KMS-11 (cell line): ENCODE measurements at regions not wholly inside any gene's neighbourhood (a gene's known extent, or its start where the extent isn't known, plus 50 kb on each side); places are given as distances from the start of the nearest gene placed in this dataset.

Experiments used
- H2AFZ ChIP-seq: fragments of 200-600 bp; sonication (generic); 2 replicates; pipeline ENCODE4 v1.6.1; 2016; ENCODE audit warnings: antibody characterized with exemption, mixed run types, low read depth
- H3K27ac ChIP-seq: fragments of 200-600 bp; sonication (generic); 2 replicates; pipeline ENCODE4 v1.6.1; 2016; ENCODE audit warnings: mild to moderate bottlenecking, mixed run types
- H3K27me3 ChIP-seq: fragments of 200-600 bp; sonication (generic); 2 replicates; pipeline ENCODE4 v1.6.1; 2017; ENCODE audit warnings: mild to moderate bottlenecking, low read depth, mixed run types, moderate library complexity; ENCODE audit not compliant: insufficient read depth
- H3K36me3 ChIP-seq: fragments of 200-600 bp; sonication (generic); 2 replicates; pipeline ENCODE4 v1.6.1; 2017; ENCODE audit warnings: mild to moderate bottlenecking, mixed run types; ENCODE audit not compliant: insufficient read depth
- H3K4me1 ChIP-seq: fragments of 200-600 bp; sonication (generic); 2 replicates; pipeline ENCODE4 v1.6.1; 2016; ENCODE audit warnings: mild to moderate bottlenecking, low read depth, mixed run types; ENCODE audit not compliant: poor library complexity, severe bottlenecking
- H3K4me2 ChIP-seq: fragments of 200-600 bp; sonication (generic); 2 replicates; pipeline ENCODE4 v1.7.0; 2016; ENCODE audit warnings: mild to moderate bottlenecking, mixed run types
- H3K4me3 ChIP-seq: fragments of 200-600 bp; sonication (generic); IDR thresholded peaks from 2 replicates; pipeline ENCODE4 v1.6.1; 2017; ENCODE audit warnings: low read depth, low read length, mixed read lengths; ENCODE audit not compliant: insufficient read depth
- H3K79me2 ChIP-seq: fragments of 200-600 bp; sonication (generic); 2 replicates; pipeline ENCODE4 v1.6.1; 2016; ENCODE audit warnings: low read depth, mixed run types; ENCODE audit not compliant: insufficient read depth
- H3K9ac ChIP-seq: fragments of 200-600 bp; sonication (generic); 2 replicates; pipeline ENCODE4 v1.6.1; 2016; ENCODE audit warnings: mild to moderate bottlenecking, mixed run types
- H4K20me1 ChIP-seq: fragments of 200-600 bp; sonication (generic); 2 replicates; pipeline ENCODE4 v1.6.1; 2016; ENCODE audit warnings: mild to moderate bottlenecking, mixed run types; ENCODE audit not compliant: insufficient read depth
- TF ChIP-seq, protein P1 (sequence below): fragments of 200-600 bp; sonication (generic); conservative IDR thresholded peaks from 2 replicates; pipeline ENCODE4 v1.6.1; 2017; ENCODE audit warnings: low read depth, mild to moderate bottlenecking, antibody characterized with exemption, low read length, moderate library complexity, mixed read lengths

GRCh38 chr21:35578347-35578782 lies 482.0 kb downstream of the SETD4 start:
- Histone ChIP-seq H3K27ac (no peak overlapping the region), H3K9ac (no peak overlapping the region), H2AFZ (no peak overlapping the region), H4K20me1 (no peaks in the 10 kb centered on the region), H3K4me1 (no peaks in the 10 kb centered on the region), H3K27me3 (no peaks in the 10 kb centered on the region), H3K79me2 (no peaks in the 10 kb centered on the region), H3K36me3 (no peaks in the 10 kb centered on the region), H3K4me2 (no peak overlapping the region), H3K4me3 (no peak overlapping the region)
- TF ChIP-seq, protein P1, sequence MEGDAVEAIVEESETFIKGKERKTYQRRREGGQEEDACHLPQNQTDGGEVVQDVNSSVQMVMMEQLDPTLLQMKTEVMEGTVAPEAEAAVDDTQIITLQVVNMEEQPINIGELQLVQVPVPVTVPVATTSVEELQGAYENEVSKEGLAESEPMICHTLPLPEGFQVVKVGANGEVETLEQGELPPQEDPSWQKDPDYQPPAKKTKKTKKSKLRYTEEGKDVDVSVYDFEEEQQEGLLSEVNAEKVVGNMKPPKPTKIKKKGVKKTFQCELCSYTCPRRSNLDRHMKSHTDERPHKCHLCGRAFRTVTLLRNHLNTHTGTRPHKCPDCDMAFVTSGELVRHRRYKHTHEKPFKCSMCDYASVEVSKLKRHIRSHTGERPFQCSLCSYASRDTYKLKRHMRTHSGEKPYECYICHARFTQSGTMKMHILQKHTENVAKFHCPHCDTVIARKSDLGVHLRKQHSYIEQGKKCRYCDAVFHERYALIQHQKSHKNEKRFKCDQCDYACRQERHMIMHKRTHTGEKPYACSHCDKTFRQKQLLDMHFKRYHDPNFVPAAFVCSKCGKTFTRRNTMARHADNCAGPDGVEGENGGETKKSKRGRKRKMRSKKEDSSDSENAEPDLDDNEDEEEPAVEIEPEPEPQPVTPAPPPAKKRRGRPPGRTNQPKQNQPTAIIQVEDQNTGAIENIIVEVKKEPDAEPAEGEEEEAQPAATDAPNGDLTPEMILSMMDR, result no peak

- no peaks in the 10 kb centered on the region for H4K20me1 ChIP-seq
- no peak overlapping the region for H3K9ac ChIP-seq
- no peaks in the 10 kb centered on the region for H3K27me3 ChIP-seq
- H3K4me1 ChIP-seq, result no peaks in the 10 kb centered on the region
- no peaks in the 10 kb centered on the region for H3K79me2 ChIP-seq
- no peak overlapping the region for H3K4me2 ChIP-seq
- H3K4me3 ChIP-seq, result no peak overlapping the region
- H3K36me3 ChIP-seq, result no peaks in the 10 kb centered on the region
- no peak overlapping the region for H2AFZ ChIP-seq
- no peak overlapping the region for H3K27ac ChIP-seq
- TF ChIP-seq, protein P1, result no peak
Measured at GRCh38 chr21:35575280-35575915, 484.9 kb downstream of the SETD4 start.

DNA sequence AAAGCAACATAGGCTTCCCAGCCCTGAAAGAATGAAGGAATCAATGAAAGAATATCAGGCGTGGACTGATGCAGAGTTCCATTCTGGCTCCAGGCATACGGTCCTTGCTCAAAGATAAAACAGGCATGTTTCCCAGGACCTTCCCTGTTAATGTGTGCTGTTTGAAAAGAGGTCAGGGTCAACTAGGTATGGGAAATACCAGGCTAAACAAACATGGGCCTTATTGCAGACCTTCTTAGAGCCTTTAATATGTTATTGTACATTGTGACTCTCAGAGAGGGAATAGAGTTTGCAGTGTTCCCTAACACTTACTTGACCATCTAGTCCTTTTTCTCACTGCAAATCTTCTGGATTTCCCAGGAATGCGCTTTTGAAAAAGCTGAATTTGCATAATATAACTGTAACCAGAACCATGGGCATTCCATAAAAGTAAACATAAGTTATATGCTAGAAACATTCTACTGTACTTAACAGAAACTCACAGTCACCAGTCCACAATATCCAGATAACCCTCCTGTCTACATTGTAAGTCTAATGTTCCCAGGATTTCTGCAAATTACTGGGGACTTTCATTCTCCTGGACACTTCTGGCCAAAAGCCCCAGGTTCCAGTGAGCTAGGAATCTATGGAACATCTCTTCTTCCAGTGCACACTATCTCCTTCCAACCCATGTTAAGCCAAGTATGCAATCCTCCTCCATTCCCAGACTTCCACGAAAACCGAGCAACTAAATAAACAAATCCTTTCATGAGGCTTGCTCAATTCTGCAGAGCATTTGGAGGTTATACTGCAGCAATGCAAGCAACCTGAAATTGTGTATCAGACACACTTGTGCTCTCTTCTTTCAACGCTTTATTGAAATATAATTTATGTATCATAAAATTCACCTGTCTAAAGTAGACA lies 486.6 kb downstream of the SETD4 start:
- H3K4me2 ChIP-seq, result no peak overlapping the region
- no peaks in the 10 kb centered on the region for H4K20me1 ChIP-seq
- no peak overlapping the region for H3K27ac ChIP-seq
- no peak overlapping the region for H3K4me3 ChIP-seq
- TF ChIP-seq, protein P1, result no peak
- H3K9ac ChIP-seq, result no peak overlapping the region
- no peaks in the 10 kb centered on the region for H3K36me3 ChIP-seq
- no peak overlapping the region for H2AFZ ChIP-seq
- no peaks in the 10 kb centered on the region for H3K79me2 ChIP-seq
- H3K4me1 ChIP-seq, result no peaks in the 10 kb centered on the region
- H3K27me3 ChIP-seq, result no peaks in the 10 kb centered on the region

- Histone ChIP-seq H3K9ac (no peak overlapping the region), H3K4me3 (no peak overlapping the region), H4K20me1 (no peaks in the 10 kb centered on the region), H3K4me2 (no peak overlapping the region), H3K27me3 (no peaks in the 10 kb centered on the region), H3K4me1 (no peaks in the 10 kb centered on the region), H3K36me3 (no peaks in the 10 kb centered on the region), H3K79me2 (no peaks in the 10 kb centered on the region), H2AFZ (no peak overlapping the region), H3K27ac (no peak overlapping the region)
- TF ChIP-seq, protein P1, result no peak
Measured at GRCh38 chr21:35571910-35572309, 488.4 kb downstream of the SETD4 start.
